D721Med (cell line): ENCODE measurements at regions not wholly inside any gene's neighbourhood (a gene's known extent, or its start where the extent isn't known, plus 50 kb on each side); places are given as distances from the start of the nearest gene placed in this dataset.

Source experiments
- DNase-seq: peaks from one replicate; pipeline ENCODE4 v3.0.0; 2011; ENCODE audit warnings: low spot score; ENCODE audit not compliant: insufficient read length
- FAIRE-seq: peaks from 2 replicates; lab custom pipeline; 2011; peaks lifted over from hg19 to GRCh38; lab: Jason Lieb, UNC
- CTCF ChIP-seq: IDR thresholded peaks from 2 replicates; pipeline ENCODE4 v1.5.1; 2012; ENCODE audit warnings: mild to moderate bottlenecking, control low read depth; ENCODE audit not compliant: insufficient read depth; ENCODE audit errors: missing control alignments

DNA sequence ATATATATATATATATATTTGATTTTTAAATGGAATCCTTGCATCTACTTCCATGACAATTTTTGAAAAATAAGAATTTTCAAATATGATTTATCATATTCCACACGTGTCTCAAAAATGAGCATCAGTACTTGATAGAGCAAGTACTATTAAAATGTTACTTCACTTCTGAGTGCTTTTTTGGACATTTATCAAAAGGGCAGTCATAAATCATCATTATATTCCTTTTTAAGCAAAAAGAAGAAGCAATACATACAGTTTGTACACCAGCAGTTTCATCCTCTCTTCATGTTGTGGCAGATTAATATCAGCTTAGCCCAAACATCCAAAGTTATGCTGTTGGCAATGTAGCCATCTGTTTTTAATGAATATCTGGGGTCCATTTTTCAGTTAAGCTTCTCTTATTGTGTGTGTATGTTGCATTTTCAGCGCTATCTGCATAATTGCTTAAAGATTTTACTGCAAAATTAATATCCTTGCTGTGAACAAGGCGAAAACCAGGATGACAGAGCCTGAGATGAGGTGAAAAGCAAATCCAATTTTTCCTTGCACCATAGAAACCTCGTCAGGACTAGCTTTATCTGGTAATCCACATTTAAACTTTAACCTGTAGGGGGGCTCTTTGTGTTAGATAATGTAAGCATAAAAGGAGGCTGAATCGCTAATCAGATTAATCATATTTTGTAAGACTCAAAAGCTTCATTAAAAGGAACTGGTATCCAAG is 604.9 kb upstream of the AGTR1 start:
- FAIRE-seq (no peak), DNase-seq (no peak)

DNA sequence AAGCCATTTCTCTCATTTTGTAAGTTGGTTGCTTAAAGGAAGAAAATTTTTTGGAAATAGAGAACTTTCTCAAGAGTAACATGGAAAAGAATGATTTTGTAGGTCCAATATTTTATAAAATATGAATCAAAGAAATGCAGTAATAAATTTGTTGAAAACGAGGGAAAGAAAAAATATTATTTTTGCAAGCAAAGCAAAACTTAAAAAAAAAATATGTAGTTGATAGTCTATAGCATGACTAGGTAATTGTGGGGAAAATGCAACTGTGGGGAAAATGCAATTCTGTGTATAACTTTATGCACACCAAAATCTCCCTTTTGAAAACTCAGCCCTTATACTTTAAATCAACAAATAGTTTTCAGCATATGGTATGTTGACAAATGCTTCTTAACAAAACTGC is 604.0 kb upstream of the AGTR1 start:
- DNase-seq, result no peak
- FAIRE-seq, result no peak
- TF ChIP-seq CTCF, result no peak

More for the DNA sequence above, 604.9 kb upstream of the AGTR1 start:
- no peak for TF ChIP-seq CTCF

DNA sequence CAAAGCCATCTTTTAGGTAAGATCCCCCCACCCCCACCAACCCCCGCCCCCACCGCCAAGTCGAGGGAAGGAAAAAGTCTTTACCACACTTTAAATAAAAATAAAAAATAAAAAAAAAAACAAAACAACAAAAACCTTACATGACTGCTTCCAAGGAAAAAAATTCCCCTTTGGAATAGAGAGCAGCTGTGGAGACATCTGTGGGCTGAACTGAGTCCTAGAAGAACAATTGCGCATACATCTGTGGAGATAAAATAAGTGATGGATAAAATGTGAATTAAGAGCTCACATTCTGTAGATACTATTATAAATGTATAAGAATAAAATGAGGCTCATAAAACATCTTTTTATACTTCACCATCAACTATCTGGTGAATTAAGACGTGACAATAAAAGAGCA is 601.7 kb upstream of the AGTR1 start:
- no peak for TF ChIP-seq CTCF
- DNase-seq, result no peak
- no peak for FAIRE-seq

GRCh38 chr3:148100476-148100875 is 597.2 kb upstream of the AGTR1 start:
- TF ChIP-seq CTCF, result no peak
- DNase-seq (no peak), FAIRE-seq (no peak)

DNA sequence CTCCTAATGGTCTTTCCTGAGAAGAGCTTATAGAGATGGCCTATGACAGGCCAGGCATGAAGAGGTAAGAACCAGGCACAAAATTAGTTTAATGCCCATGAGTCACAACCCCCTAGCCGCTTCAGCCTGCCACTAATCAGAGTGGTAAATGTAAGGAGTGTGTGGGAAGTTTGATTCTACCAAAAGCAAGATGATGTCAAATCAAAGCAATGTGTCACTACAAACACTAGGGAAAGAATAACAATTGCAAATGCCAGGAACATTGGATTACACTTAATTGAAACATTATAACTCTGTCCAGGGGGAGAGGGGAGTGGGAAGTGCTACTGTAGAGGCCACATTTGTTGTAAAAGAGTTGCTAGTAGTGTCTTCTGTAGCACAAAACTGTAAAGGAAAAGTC is 596.6 kb upstream of the AGTR1 start:
- TF ChIP-seq CTCF, result no peak
- DNase-seq, result no peak
- FAIRE-seq, result no peak

DNA sequence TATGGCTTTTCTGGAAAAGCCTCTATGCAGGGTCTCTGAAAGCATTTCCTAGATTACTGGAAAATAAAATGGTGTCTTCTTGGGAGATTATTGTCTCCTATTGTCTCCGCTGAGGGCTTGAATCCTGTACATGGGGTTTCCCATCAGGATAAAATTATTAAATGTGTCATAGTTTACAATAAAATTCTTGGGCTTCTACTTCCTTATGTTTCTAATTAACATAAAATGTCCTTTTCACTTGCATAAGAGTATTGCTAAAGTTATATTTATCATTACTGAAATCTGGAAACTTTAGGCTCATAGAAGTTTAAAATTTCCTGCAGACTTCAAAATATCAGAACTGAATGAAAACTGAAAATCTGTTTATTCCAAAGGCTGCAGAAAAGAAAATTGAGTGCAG is 595.5 kb upstream of the AGTR1 start:
- FAIRE-seq (no peak), DNase-seq (no peak)
- TF ChIP-seq CTCF, result no peak

- FAIRE-seq (no peak), DNase-seq (no peak)
- no peak for TF ChIP-seq CTCF
Measured at GRCh38 chr3:148106062-148106461, 591.6 kb upstream of the AGTR1 start.
